ENCODE measurements at regions not wholly inside any gene's neighbourhood (a gene's known extent, or its start where the extent isn't known, plus 50 kb on each side); places are given as distances from the start of the nearest gene placed in this dataset.

- TF ChIP-seq CTCF (conservative IDR thresholded peaks at IDR 0.05; ENCODE audit: low read depth, low read length): no peak
- DNase-seq (ENCODE audit: low read depth): no peak
These were observed 156.2 kb downstream of the TNFSF18 start for GRCh38 chr1:172894349-172895049.

GRCh38 chr1:172895050-172895460 is 155.7 kb downstream of the TNFSF18 start:
- no peak for TF ChIP-seq CTCF (conservative IDR thresholded peaks at IDR 0.05; ENCODE audit: low read depth, low read length)
- peak overlapping the region; percentile 1 for H3K4me3 ChIP-seq (ENCODE audit: low read depth, low read length)
- DNase-seq (ENCODE audit: low read depth): no peak

More at GRCh38 chr1:172894349-172895049, 156.2 kb downstream of the TNFSF18 start:
- no peak overlapping the region for H3K4me3 ChIP-seq (ENCODE audit: low read depth, low read length)

GRCh38 chr1:172895761-172896160 is 155.0 kb downstream of the TNFSF18 start:
- no peak overlapping the region for H3K4me3 ChIP-seq (ENCODE audit: low read depth, low read length)
- no peak for TF ChIP-seq CTCF (conservative IDR thresholded peaks at IDR 0.05; ENCODE audit: low read depth, low read length)
- DNase-seq (ENCODE audit: low read depth): no peak

- no peak for DNase-seq (ENCODE audit: low read depth)
- TF ChIP-seq CTCF (conservative IDR thresholded peaks at IDR 0.05; ENCODE audit: low read depth, low read length): no peak
These were observed 153.0 kb downstream of the TNFSF18 start for GRCh38 chr1:172897738-172898137.

GRCh38 chr1:172898866-172899265 is 151.9 kb downstream of the TNFSF18 start:
- DNase-seq (ENCODE audit: low read depth): no peak
- no peak overlapping the region for H3K4me3 ChIP-seq (ENCODE audit: low read depth, low read length)
- TF ChIP-seq CTCF (conservative IDR thresholded peaks at IDR 0.05; ENCODE audit: low read depth, low read length): no peak

More at GRCh38 chr1:172897738-172898137, 153.0 kb downstream of the TNFSF18 start:
- no peak overlapping the region for H3K4me3 ChIP-seq (ENCODE audit: low read depth, low read length)

- no peak for TF ChIP-seq CTCF (conservative IDR thresholded peaks at IDR 0.05; ENCODE audit: low read depth, low read length)
- H3K4me3 ChIP-seq (ENCODE audit: low read depth, low read length): no peak overlapping the region
- no peak for DNase-seq (ENCODE audit: low read depth)
These were observed 150.3 kb downstream of the TNFSF18 start for GRCh38 chr1:172900376-172900997.

GRCh38 chr1:172902200-172902599 is 148.5 kb downstream of the TNFSF18 start:
- H3K4me3 ChIP-seq (ENCODE audit: low read depth, low read length): no peak overlapping the region

More at GRCh38 chr1:172902200-172902599, 148.5 kb downstream of the TNFSF18 start:
- no peak for TF ChIP-seq CTCF (conservative IDR thresholded peaks at IDR 0.05; ENCODE audit: low read depth, low read length)
- DNase-seq (ENCODE audit: low read depth): no peak
